LNCaP clone FGC (cell line): ENCODE measurements at regions not wholly inside any gene's neighbourhood (a gene's known extent, or its start where the extent isn't known, plus 50 kb on each side); places are given as distances from the start of the nearest gene placed in this dataset.
"Not testable (repeated sequence)": the region's sequence is repeated elsewhere in the genome, so short reads cannot be mapped to it uniquely, and the experiment has no call there.

Experiments
- DNase-seq: peaks from one replicate; pipeline ENCODE4 v3.0.0-alpha.2; 2011; ENCODE audit warnings: low read depth
- H3K4me3 ChIP-seq: 2 replicates; pipeline ENCODE4 v1.5.1; 2011; ENCODE audit warnings: mild to moderate bottlenecking, low read depth, low read length, control low read depth
- TF ChIP-seq, protein P1 (sequence below): IDR thresholded peaks from 2 replicates; pipeline ENCODE4 v1.5.1; 2012; ENCODE audit warnings: mild to moderate bottlenecking; ENCODE audit not compliant: control insufficient read depth, insufficient read depth; ENCODE audit errors: extremely low read depth

DNA sequence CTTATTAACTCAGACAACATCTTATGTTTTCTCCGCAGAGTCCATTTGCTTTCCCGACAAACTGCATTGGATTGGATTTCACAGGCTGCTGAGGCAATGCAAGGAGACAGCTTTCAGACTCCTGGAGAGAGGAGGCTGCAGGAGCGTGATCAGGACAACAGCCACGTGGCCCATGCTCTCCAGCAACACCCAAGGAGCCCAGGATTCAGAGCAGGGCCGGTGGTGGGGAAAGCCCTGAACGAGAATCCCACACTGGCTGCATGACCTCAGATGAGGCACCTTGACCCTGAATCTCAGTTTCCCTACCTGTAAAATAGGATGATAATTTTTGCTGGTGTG lies 78.3 kb upstream of the NFASC start:
- no peak for DNase-seq
- TF ChIP-seq, protein P1, sequence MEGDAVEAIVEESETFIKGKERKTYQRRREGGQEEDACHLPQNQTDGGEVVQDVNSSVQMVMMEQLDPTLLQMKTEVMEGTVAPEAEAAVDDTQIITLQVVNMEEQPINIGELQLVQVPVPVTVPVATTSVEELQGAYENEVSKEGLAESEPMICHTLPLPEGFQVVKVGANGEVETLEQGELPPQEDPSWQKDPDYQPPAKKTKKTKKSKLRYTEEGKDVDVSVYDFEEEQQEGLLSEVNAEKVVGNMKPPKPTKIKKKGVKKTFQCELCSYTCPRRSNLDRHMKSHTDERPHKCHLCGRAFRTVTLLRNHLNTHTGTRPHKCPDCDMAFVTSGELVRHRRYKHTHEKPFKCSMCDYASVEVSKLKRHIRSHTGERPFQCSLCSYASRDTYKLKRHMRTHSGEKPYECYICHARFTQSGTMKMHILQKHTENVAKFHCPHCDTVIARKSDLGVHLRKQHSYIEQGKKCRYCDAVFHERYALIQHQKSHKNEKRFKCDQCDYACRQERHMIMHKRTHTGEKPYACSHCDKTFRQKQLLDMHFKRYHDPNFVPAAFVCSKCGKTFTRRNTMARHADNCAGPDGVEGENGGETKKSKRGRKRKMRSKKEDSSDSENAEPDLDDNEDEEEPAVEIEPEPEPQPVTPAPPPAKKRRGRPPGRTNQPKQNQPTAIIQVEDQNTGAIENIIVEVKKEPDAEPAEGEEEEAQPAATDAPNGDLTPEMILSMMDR: no peak

DNA sequence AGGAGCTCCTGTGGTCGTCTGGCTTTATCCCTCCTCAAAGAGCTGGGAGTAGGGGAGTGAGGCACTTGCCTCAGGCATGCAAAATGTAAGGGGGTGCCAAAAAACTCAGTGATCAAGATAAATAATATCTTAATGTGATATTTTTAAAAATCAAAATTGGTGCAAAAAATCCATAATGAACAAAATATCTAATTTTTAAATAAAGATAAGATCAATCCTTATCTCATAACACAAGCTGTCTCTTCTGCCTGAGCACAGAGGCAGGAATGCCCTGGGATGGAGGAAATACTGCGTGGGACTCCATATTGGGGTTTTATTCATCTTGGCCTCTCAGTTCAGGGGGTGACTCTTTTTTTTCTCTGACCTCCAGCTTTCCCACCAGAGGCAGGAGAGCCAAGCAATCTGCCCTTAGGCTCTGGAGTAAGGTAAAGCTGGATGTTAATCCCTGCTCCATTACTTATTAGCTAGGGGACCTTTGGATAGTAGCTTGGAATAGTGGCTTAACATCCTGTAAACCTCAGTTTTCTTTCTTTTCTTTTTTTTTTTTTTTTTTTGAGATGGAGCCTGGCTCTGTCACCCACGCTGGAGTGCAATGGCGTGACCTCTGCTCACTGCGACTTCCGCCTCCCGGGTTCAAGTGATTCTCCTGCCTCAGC lies 77.3 kb upstream of the NFASC start:
- DNase-seq: no peak
- H3K4me3 ChIP-seq: no peak overlapping the region
- TF ChIP-seq, protein P1: no peak

More for the DNA sequence above, 78.3 kb upstream of the NFASC start:
- no peak overlapping the region for H3K4me3 ChIP-seq

DNA sequence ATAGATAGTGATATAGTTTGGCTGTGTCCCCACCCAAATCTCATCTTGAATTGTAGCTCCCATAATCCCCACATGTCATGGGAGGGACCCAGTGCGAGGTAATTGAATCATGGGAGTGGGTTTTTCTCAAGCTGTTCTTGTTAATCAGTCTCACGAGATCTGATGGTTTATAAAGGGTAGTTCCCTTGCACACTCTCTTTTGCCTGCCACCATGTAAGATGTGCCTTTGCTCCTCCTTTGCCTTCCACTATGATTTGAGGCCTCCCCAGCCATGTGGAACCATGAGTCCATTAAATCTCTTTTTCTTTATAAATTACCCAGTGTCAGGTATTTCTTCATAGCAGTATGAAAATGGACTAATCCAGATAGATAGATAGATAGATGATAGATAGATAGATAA lies 73.8 kb upstream of the NFASC start:
- H3K4me3 ChIP-seq, DNase-seq: not testable (repeated sequence)

DNA sequence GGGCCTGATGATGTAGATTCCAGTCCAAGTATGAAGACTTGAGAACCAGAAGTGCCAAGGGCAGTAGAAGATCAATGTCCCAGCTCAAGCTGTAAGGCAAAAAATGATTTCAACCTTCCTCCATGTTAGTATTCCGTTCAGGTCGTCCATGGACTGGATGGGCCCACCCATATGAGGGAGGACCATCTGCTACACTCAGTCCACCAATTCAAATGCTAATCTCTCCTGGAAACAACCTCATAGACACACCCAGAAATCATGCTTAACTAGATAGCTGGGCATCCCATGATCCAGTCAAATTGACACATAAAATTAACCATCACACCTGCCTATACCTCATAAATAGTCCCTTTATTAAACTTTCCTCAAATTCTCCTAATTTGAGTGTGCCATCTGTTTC lies 73.3 kb upstream of the NFASC start:
- H3K4me3 ChIP-seq: no peak overlapping the region
- TF ChIP-seq, protein P1: no peak
- DNase-seq: no peak

DNA sequence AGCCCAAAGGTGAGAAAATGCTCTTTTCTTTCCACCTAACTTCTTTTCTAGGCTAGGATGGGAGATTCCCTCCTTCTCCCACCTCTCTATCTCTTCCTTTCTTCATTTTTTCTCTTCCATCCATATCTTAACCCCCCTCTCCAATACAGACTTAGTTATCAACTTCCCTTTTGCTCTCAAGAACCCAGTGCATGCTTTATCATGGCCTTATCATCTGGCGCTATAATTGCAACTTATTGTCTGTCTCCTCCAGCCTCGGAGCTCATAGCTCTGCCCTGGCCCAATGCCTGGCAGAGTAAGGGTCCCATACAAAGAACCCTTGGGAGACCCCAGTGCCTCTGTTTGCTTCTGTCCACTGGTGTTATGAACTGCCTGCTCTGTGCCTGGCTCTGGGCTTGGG lies 71.0 kb upstream of the NFASC start:
- no peak for DNase-seq
- H3K4me3 ChIP-seq: no peak overlapping the region
- TF ChIP-seq, protein P1: no peak

DNA sequence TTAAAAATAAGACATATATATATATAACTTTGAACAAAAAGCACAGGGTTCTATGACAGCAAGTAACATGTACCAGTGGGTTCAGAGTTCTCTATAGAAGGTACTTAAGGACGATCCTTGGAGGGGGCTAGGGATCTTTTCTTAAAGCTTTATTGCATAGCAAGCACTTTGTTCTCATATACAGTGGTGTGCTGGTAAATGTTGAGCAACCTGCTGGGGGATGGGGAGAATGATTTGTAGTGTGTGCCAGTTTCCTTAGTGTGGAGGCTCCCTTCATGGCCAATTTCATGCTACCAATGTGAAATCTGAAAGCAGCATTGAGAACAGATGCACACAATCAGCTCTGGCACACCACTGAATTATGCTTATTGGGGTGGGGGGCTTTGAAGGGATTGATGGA lies 69.5 kb upstream of the NFASC start:
- DNase-seq: no peak
- TF ChIP-seq, protein P1: no peak
- H3K4me3 ChIP-seq: no peak overlapping the region

DNA sequence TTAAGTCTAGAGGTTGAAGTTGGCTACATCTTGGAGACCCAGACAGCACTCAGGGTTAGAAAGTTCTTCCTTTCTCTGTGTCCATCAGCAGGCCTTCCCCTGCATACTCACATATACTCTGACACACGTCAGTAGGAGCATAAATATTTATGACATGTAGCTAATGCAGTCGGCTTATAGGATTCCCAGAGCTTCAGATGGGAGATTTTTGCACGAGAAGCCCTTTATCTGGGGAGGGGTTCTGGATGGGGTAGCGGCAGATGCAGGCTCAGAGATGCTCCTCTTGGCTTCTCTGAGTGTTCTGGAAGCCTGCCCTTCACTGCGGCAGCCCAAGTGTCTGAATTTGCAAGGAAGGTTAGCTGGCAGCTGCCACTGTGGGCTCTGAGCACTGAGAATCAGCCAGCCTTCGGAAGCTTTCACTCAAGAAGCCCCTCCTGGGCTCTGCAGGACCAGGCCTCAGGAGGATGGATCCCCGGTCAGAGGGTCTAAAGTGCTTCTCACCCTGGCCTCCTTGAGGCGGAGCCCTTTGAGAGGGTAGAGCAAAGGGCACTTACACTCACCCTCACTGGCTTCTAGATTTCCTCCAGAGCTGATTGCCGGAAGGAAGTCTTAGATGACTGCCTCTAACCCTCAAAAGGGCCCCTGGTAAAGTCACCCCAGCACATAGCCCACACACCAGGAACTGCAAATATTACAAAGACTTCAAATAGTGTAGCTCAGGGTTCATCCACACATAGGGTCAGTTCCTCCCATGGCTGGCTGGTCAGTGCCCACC lies 68.1 kb upstream of the NFASC start:
- no peak for DNase-seq
- TF ChIP-seq, protein P1: no peak
- H3K4me3 ChIP-seq: no peak overlapping the region
